H54 (cell line): ENCODE measurements at regions not wholly inside any gene's neighbourhood (a gene's known extent, or its start where the extent isn't known, plus 50 kb on each side); places are given as distances from the start of the nearest gene placed in this dataset.

ENCODE experiments used
- DNase-seq: peaks from one replicate; pipeline ENCODE4 v3.0.0; 2011; ENCODE audit warnings: low spot score, mixed read lengths; ENCODE audit not compliant: insufficient read length
- FAIRE-seq: peaks from 3 replicates; lab custom pipeline; 2011; peaks lifted over from hg19 to GRCh38; lab: Jason Lieb, UNC
- POLR2A ChIP-seq: IDR thresholded peaks from 2 replicates; pipeline ENCODE4 v1.6.1; 2011; ENCODE audit warnings: low read depth, mild to moderate bottlenecking, low read length

GRCh38 chr4:112848911-112849310 lies 200.5 kb upstream of the ANK2 start:
- no peak for TF ChIP-seq POLR2A
- FAIRE-seq: no peak
- DNase-seq: no peak

- no peak for FAIRE-seq
- no peak for TF ChIP-seq POLR2A
- no peak for DNase-seq
Measured at GRCh38 chr4:112852601-112853000, 196.9 kb upstream of the ANK2 start.

GRCh38 chr4:112853662-112854256 lies 195.7 kb upstream of the ANK2 start:
- no peak for TF ChIP-seq POLR2A
- DNase-seq: no peak
- FAIRE-seq: no peak

GRCh38 chr4:112854420-112854819 lies 195.0 kb upstream of the ANK2 start:
- FAIRE-seq (no peak), DNase-seq (no peak)
- no peak for TF ChIP-seq POLR2A

- TF ChIP-seq POLR2A: no peak
- FAIRE-seq: no peak
- DNase-seq: no peak
Measured at GRCh38 chr4:112855058-112855457, 194.4 kb upstream of the ANK2 start.

- FAIRE-seq (peak; percentile 87), DNase-seq (peak; percentile 38)
- no peak for TF ChIP-seq POLR2A
Measured at GRCh38 chr4:112857461-112857860, 192.0 kb upstream of the ANK2 start.

GRCh38 chr4:112858751-112859150 lies 190.7 kb upstream of the ANK2 start:
- DNase-seq (no peak), FAIRE-seq (no peak)
- no peak for TF ChIP-seq POLR2A

- DNase-seq: no peak
- no peak for FAIRE-seq
- no peak for TF ChIP-seq POLR2A
Measured at GRCh38 chr4:112859456-112860184, 189.8 kb upstream of the ANK2 start.

GRCh38 chr4:112860830-112861690 lies 188.4 kb upstream of the ANK2 start:
- FAIRE-seq (no peak), DNase-seq (no peak)
- no peak for TF ChIP-seq POLR2A

GRCh38 chr4:112861691-112862674 lies 187.5 kb upstream of the ANK2 start:
- no peak for TF ChIP-seq POLR2A

GRCh38 chr4:112865443-112865842 lies 184.0 kb upstream of the ANK2 start:
- no peak for TF ChIP-seq POLR2A
- no peak for FAIRE-seq
- no peak for DNase-seq

More at GRCh38 chr4:112861691-112862674, 187.5 kb upstream of the ANK2 start:
- FAIRE-seq (no peak), DNase-seq (no peak)

GRCh38 chr4:112876316-112876715 lies 173.1 kb upstream of the ANK2 start:
- FAIRE-seq (no peak), DNase-seq (no peak)
- TF ChIP-seq POLR2A: no peak

GRCh38 chr4:112881842-112882241 lies 167.6 kb upstream of the ANK2 start:
- FAIRE-seq: no peak
- no peak for DNase-seq
- TF ChIP-seq POLR2A: no peak

- FAIRE-seq: no peak
- no peak for DNase-seq
- TF ChIP-seq POLR2A: no peak
Measured at GRCh38 chr4:112882286-112882685, 167.2 kb upstream of the ANK2 start.
